Mucosa of rectum (tissue), 2 donors: ENCODE measurements at regions not wholly inside any gene's neighbourhood (a gene's known extent, or its start where the extent isn't known, plus 50 kb on each side); places are given as distances from the start of the nearest gene placed in this dataset.

ENCODE experiments used
- H3K27ac ChIP-seq, 2 donors: one replicate each; pipeline ENCODE4 v1.7.0; 2013; ENCODE audit warnings: inconsistent platforms in 2 of 2, low read depth in 2 of 2, low read length in 2 of 2
- H3K27me3 ChIP-seq, 2 donors: one replicate each; pipeline ENCODE4 v1.7.0; 2013; ENCODE audit warnings: low read length in 2 of 2; ENCODE audit not compliant: control insufficient read depth in 2 of 2, insufficient read depth in 2 of 2
- H3K36me3 ChIP-seq, 2 donors: one replicate each; pipeline ENCODE4 v1.7.0; 2013; ENCODE audit warnings: low read length in 2 of 2; ENCODE audit not compliant: control insufficient read depth in 2 of 2, insufficient read depth in 2 of 2
- H3K4me1 ChIP-seq, 2 donors: one replicate each; pipeline ENCODE4 v1.7.0; 2013; ENCODE audit warnings: low read length in 2 of 2, mild to moderate bottlenecking in 1 of 2; ENCODE audit not compliant: control insufficient read depth in 2 of 2, insufficient read depth in 2 of 2
- H3K4me3 ChIP-seq, 2 donors: one replicate each; pipeline ENCODE4 v1.7.0; 2013; ENCODE audit warnings: low read length in 2 of 2
- H3K9ac ChIP-seq, 2 donors: one replicate each; pipeline ENCODE4 v1.7.0; 2013; ENCODE audit warnings: low read length in 2 of 2, low read depth in 1 of 2, mild to moderate bottlenecking in 1 of 2
- H3K9me3 ChIP-seq, 2 donors: one replicate each; pipeline ENCODE4 v1.7.0; 2013; ENCODE audit warnings: low read length in 2 of 2; ENCODE audit not compliant: control insufficient read depth in 2 of 2
- donor health status: healthy.
- donor health status: Normal muscosa, but diverticular disease.

GRCh38 chr5:97694091-97694490, 511.0 kb upstream of the RIOK2 start:
- no peak overlapping the region for H3K27ac ChIP-seq
- H3K4me1 ChIP-seq = no peaks in the 10 kb centered on the region
- H3K27me3 ChIP-seq = no peaks in the 10 kb centered on the region
- H3K9me3 ChIP-seq = no peaks in the 10 kb centered on the region
- H3K9ac ChIP-seq = no peak overlapping the region
- H3K36me3 ChIP-seq = no peaks in the 10 kb centered on the region
- no peak overlapping the region for H3K4me3 ChIP-seq

DNA sequence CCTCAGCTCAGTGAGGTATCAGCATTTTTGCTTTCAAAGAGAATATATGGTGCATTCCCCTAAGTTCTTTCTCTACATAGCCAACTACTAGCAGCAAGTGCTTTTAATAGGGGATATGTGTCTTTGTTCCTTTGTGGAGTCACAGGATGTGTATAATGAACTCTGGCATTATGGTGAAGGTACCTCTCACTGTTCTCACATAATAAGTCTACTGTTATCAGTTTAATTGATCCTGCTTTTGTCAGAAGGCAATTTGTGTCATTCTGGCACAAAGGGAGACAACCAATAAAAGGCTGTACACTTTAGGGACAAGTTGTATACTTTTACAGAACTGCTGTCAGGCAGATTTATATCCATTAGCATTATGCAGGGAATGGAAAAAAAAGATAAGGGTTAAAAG, 531.4 kb upstream of the RIOK2 start:
- Histone ChIP-seq H3K9me3 (no peaks in the 10 kb centered on the region), H3K27ac (no peak overlapping the region), H3K4me3 (no peak overlapping the region), H3K27me3 (no peaks in the 10 kb centered on the region), H3K4me1 (no peaks in the 10 kb centered on the region), H3K9ac (no peak overlapping the region), H3K36me3 (no peaks in the 10 kb centered on the region)

DNA sequence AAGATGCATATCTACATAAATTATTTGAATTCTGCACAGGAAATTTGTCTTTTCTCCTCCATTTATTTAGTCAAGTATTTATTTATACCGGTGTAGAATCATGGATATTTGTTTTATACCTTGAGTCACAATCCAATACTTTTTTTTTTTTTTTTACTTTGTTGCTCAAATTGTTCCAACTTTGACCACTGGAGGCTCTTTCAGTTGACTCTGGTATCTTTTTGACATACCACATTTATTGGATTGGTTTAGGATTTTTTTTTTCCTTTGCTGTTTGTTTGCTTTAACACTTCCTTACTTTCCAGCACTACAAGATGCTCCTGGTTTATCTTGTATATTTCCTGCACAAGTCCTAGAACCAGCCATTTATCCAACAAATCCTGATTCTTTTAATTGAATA, 543.1 kb upstream of the RIOK2 start:
- H3K36me3 ChIP-seq = no peaks in the 10 kb centered on the region
- no peak overlapping the region for H3K9ac ChIP-seq
- H3K27ac ChIP-seq = no peak overlapping the region
- no peaks in the 10 kb centered on the region for H3K9me3 ChIP-seq
- H3K4me3 ChIP-seq = no peak overlapping the region
- no peaks in the 10 kb centered on the region for H3K4me1 ChIP-seq
- H3K27me3 ChIP-seq = no peaks in the 10 kb centered on the region

DNA sequence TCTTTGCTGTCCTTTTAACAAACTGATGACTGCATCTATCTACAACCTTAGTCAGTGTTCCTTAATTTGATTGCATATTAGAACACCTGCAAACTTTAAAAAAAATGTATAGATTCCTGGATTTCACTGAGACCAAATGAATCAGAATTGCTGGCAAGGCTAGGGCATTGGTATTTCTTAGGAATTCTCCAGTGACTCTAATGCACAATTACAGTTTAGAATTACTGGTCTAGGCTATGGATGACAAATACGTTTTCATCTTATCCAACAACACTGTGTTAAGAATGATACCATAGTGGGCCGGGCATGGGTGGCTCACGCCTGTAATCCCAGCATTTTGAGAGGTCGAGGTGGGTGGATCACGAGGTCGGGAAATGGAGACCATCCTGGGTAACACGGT, 545.9 kb upstream of the RIOK2 start:
- H3K4me1 ChIP-seq = no peaks in the 10 kb centered on the region
- no peak overlapping the region for H3K9ac ChIP-seq
- H3K27me3 ChIP-seq = no peaks in the 10 kb centered on the region
- no peak overlapping the region for H3K4me3 ChIP-seq
- H3K27ac ChIP-seq = no peak overlapping the region
- no peaks in the 10 kb centered on the region for H3K36me3 ChIP-seq
- H3K9me3 ChIP-seq = no peaks in the 10 kb centered on the region

GRCh38 chr5:97729938-97730337, 546.9 kb upstream of the RIOK2 start:
- Histone ChIP-seq H3K9me3 (no peaks in the 10 kb centered on the region), H3K36me3 (no peaks in the 10 kb centered on the region), H3K9ac (no peak overlapping the region), H3K4me3 (no peak overlapping the region), H3K27ac (no peak overlapping the region), H3K27me3 (no peaks in the 10 kb centered on the region), H3K4me1 (no peaks in the 10 kb centered on the region)

DNA sequence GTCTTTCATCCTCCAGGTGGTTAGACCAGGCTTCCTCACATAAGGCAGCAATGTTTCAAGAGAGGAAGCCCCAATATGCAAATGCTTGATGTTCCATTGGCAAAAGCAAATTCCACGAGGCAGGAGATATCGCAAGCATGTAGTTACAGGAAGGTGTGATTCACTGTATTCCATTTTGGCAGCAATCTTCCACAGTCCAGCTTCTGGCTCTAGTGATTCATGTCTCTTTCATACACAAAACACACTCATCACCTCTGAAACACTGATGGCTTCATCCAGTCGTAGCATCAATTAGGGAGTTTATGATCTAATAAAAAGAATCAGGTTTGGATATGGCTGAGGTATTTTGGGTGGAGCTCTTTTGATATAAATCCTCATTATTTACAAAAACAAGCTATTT, 552.2 kb upstream of the RIOK2 start:
- Histone ChIP-seq H3K36me3 (no peaks in the 10 kb centered on the region), H3K9ac (no peak overlapping the region), H3K27ac (no peak overlapping the region)

GRCh38 chr5:97737608-97738007, 554.6 kb upstream of the RIOK2 start:
- Histone ChIP-seq H3K27ac (no peak overlapping the region), H3K4me3 (no peak overlapping the region), H3K36me3 (no peaks in the 10 kb centered on the region), H3K9ac (no peak overlapping the region), H3K9me3 (no peaks in the 10 kb centered on the region), H3K27me3 (no peaks in the 10 kb centered on the region), H3K4me1 (no peaks in the 10 kb centered on the region)

More for the DNA sequence above, 552.2 kb upstream of the RIOK2 start:
- Histone ChIP-seq H3K9me3 (no peaks in the 10 kb centered on the region), H3K4me3 (no peak overlapping the region), H3K4me1 (no peaks in the 10 kb centered on the region), H3K27me3 (no peaks in the 10 kb centered on the region)

DNA sequence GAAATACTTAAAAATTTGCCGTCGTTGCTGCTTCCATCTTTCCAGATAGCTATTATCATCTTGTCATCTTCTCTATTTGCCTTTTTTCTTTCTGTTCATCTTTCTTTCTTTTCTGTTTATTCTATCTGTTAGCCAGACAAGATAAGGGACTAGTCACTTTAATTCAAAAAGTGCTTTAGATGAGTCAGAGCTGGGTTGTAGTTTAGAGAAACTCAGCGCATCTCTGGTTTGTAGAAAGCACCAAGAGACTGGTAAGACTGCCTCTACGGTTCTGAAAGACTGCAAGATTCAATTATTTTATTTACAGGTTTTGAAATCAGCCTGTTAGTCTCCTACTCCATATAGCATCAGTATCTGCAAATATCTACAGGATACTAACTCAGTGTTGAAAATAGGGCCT, 562.8 kb upstream of the RIOK2 start:
- H3K36me3 ChIP-seq = no peaks in the 10 kb centered on the region
- H3K27ac ChIP-seq = no peak overlapping the region
- no peaks in the 10 kb centered on the region for H3K9me3 ChIP-seq
- H3K9ac ChIP-seq = no peak overlapping the region
- no peak overlapping the region for H3K4me3 ChIP-seq
- H3K27me3 ChIP-seq = no peaks in the 10 kb centered on the region
- no peaks in the 10 kb centered on the region for H3K4me1 ChIP-seq

- H3K9ac ChIP-seq = no peak overlapping the region
- H3K27ac ChIP-seq = no peak overlapping the region
- H3K4me3 ChIP-seq = no peak overlapping the region
- no peaks in the 10 kb centered on the region for H3K27me3 ChIP-seq
- H3K36me3 ChIP-seq = no peaks in the 10 kb centered on the region
- H3K9me3 ChIP-seq = no peaks in the 10 kb centered on the region
- H3K4me1 ChIP-seq = no peaks in the 10 kb centered on the region
Measured at GRCh38 chr5:97750576-97750975, 567.5 kb upstream of the RIOK2 start.

DNA sequence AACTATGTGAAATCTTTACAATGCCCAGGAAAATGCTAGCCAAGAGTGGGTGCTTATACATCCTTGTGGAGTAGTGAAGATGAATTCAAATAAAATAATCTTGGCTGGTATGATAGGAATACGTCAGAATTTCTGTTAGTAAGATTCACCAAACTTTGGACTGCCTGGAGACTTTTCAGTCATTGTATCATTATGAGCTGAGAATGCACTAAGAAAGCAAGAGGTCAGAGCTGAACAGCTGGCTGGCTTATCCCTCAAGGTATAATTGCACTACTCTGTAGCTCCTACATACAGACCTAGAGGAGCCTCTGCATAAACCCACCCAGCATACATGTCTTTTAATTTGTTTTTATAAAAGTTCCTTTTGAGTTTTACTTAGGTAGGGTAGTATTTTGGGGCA, 568.5 kb upstream of the RIOK2 start:
- H3K27ac ChIP-seq = no peak overlapping the region

DNA sequence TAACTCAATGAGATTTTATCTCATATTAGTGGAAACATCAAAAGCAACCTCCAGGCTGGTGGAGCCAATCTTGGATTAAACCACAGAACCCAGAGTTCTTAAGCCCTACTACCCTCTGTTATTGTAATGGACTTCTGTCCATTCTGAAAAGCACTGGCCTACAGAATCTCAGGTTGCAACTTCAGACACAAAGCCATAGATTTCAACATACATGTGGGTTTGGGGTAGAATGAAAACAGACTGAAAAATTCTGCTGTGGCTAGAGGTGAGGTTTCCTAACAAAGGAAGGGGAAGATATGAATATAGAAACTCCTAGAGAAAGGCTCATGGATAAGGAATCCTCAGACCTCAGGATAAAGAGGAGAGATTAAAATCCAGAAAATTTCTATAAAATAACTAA, 569.8 kb upstream of the RIOK2 start:
- Histone ChIP-seq H3K9ac (no peak overlapping the region), H3K27me3 (no peaks in the 10 kb centered on the region), H3K4me1 (no peaks in the 10 kb centered on the region), H3K36me3 (no peaks in the 10 kb centered on the region), H3K27ac (no peak overlapping the region), H3K4me3 (no peak overlapping the region), H3K9me3 (no peaks in the 10 kb centered on the region)

More for the DNA sequence above, 568.5 kb upstream of the RIOK2 start:
- Histone ChIP-seq H3K9ac (no peak overlapping the region), H3K4me1 (no peaks in the 10 kb centered on the region), H3K27me3 (no peaks in the 10 kb centered on the region), H3K4me3 (no peak overlapping the region), H3K36me3 (no peaks in the 10 kb centered on the region), H3K9me3 (no peaks in the 10 kb centered on the region)
